DND-41 (cell line): ENCODE measurements at regions not wholly inside any gene's neighbourhood (a gene's known extent, or its start where the extent isn't known, plus 50 kb on each side); places are given as distances from the start of the nearest gene placed in this dataset.

ENCODE experiments used
- ATAC-seq: fragments of 200-7000 bp; cut with Tn5 transposase; 3 replicates; pipeline ENCODE4 v1.9.1; 2021; ENCODE audit warnings: low read depth; ENCODE audit not compliant: insufficient read depth
- DNase-seq: peaks from one replicate; pipeline ENCODE4 v3.0.0-alpha.2; 2020
- H2AFZ ChIP-seq: 2 replicates; pipeline ENCODE4 v1.6.0; 2012; ENCODE audit warnings: low read depth, low read length
- H3K27ac ChIP-seq: 2 replicates; pipeline ENCODE4 v1.5.1; 2012; ENCODE audit warnings: low read length, inconsistent platforms
- H3K27me3 ChIP-seq: fragments of 200-600 bp; sonication (generic); 2 replicates; pipeline ENCODE4 v1.6.0; 2012; ENCODE audit warnings: low read length, mild to moderate bottlenecking, inconsistent platforms; ENCODE audit not compliant: insufficient read depth, poor library complexity
- H3K36me3 ChIP-seq: 2 replicates; pipeline ENCODE4 v1.5.1; 2012; ENCODE audit warnings: low read length, inconsistent platforms; ENCODE audit not compliant: insufficient read depth
- H3K4me1 ChIP-seq: 2 replicates; pipeline ENCODE4 v1.5.1; 2012; ENCODE audit warnings: mild to moderate bottlenecking, low read length; ENCODE audit not compliant: insufficient read depth
- H3K4me2 ChIP-seq: 2 replicates; pipeline ENCODE4 v1.6.0; 2012; ENCODE audit warnings: mild to moderate bottlenecking, moderate library complexity, low read length, inconsistent platforms; ENCODE audit not compliant: insufficient read depth
- H3K4me3 ChIP-seq, 2 experiments: fragments of 200-600 bp in 1 of 2; shearing (Covaris generic) in 1 of 2; 2 replicates each; pipeline ENCODE4 v1.5.1; 2012 to 2016; ENCODE audit warnings: inconsistent platforms in 2 of 2, low read length in 2 of 2, mild to moderate bottlenecking in 2 of 2, low read depth in 1 of 2, moderate library complexity in 1 of 2
- H3K79me2 ChIP-seq: 2 replicates; pipeline ENCODE4 v1.6.0; 2012; ENCODE audit warnings: low read length, inconsistent platforms; ENCODE audit not compliant: insufficient read depth
- H3K9ac ChIP-seq: 2 replicates; pipeline ENCODE4 v1.6.0; 2012; ENCODE audit warnings: low read depth, mild to moderate bottlenecking, inconsistent platforms, low read length, moderate library complexity
- H3K9me3 ChIP-seq: 2 replicates; pipeline ENCODE4 v1.5.1; 2012; ENCODE audit warnings: low read length, moderate library complexity, mild to moderate bottlenecking, inconsistent platforms; ENCODE audit not compliant: insufficient read depth, severe bottlenecking
- H4K20me1 ChIP-seq: 2 replicates; pipeline ENCODE4 v1.6.0; 2012; ENCODE audit warnings: low read length; ENCODE audit not compliant: insufficient read depth
- CTCF ChIP-seq: IDR thresholded peaks from 2 replicates; pipeline ENCODE4 v1.5.1; 2012; ENCODE audit warnings: borderline replicate concordance, low read length, moderate library complexity, mild to moderate bottlenecking; ENCODE audit not compliant: poor library complexity, severe bottlenecking; ENCODE audit errors: extremely low read depth
- EZH2 ChIP-seq: IDR thresholded peaks from 3 replicates; pipeline ENCODE4 v1.6.1; 2012; ENCODE audit warnings: borderline replicate concordance, low read depth, mild to moderate bottlenecking, moderate library complexity, low read length, inconsistent platforms; ENCODE audit not compliant: severe bottlenecking

DNA sequence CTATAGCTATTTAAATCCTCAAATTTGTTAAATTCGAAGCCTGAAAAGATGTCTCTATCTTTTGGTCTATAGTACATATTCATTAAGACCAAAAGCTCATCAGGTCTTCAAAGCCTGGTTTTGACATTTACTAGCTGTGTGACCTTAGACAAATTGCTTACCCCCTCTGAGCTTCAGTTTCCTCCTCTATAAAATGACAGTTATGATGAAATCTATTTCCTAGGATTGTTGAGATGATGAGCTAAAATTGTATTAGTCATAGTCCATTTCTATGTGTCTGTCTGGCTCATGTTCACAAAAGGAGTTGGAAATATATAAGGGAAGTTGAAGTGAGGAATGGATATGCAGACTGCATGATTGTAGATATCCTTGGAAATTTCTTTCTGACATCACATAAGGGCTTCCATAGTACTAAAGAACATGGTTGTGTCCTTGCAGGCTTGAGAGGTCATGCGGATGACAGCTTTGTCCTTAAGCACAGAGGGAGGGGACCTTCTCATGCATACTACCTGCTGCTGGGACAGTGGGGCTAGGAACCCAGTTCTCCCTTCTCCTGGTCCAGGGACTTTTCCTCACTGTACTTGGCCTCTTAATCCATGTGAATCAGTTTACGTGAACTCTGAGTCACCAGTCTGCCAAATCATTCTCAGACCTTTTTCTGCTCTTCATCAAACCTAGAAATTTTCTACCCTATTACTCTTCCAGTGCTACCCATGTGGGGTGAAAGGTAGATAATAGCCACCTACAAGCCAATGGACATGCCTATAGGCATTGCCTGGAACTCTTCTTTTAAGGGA lies 487.5 kb upstream of the SALL1 start:
- Histone ChIP-seq H3K79me2 (no peaks in the 10 kb centered on the region), H2AFZ (no peak overlapping the region), H3K36me3 (no peaks in the 10 kb centered on the region), H3K4me1 (no peaks in the 10 kb centered on the region), H3K27ac (no peak overlapping the region), H3K27me3 (no peaks in the 10 kb centered on the region), H3K9ac (no peak overlapping the region), H3K9me3 (no peaks in the 10 kb centered on the region), H3K4me3 (no peak overlapping the region), H3K4me2 (no peak overlapping the region), H4K20me1 (no peaks in the 10 kb centered on the region)
- ATAC-seq (no peak), DNase-seq (no peak)
- no peak for TF ChIP-seq EZH2
- no peak for TF ChIP-seq CTCF

DNA sequence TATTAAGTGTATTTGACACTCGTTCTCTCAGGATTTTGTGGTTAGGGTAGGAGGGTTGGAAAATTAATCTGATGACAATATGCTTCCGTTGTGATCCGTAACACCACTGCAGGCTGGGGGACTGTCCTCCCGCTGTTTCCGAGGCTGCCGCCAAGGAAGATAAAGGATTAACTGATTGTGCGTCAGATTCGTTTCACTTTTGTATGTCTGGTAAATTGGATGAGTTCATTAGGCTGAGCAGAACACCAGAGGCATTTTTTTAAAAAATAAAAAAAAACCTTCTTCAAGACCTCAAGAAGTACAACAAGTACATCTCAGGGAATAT lies 486.7 kb upstream of the SALL1 start:
- Histone ChIP-seq H3K36me3 (no peaks in the 10 kb centered on the region), H3K4me2 (no peak overlapping the region), H3K9me3 (no peaks in the 10 kb centered on the region), H3K4me1 (no peaks in the 10 kb centered on the region), H3K9ac (no peak overlapping the region), H3K27ac (no peak overlapping the region), H4K20me1 (no peaks in the 10 kb centered on the region), H3K79me2 (no peaks in the 10 kb centered on the region), H3K4me3 (no peak overlapping the region), H3K27me3 (no peaks in the 10 kb centered on the region), H2AFZ (no peak overlapping the region)
- DNase-seq (no peak), ATAC-seq (no peak)
- TF ChIP-seq CTCF (no peak), EZH2 (no peak)

DNA sequence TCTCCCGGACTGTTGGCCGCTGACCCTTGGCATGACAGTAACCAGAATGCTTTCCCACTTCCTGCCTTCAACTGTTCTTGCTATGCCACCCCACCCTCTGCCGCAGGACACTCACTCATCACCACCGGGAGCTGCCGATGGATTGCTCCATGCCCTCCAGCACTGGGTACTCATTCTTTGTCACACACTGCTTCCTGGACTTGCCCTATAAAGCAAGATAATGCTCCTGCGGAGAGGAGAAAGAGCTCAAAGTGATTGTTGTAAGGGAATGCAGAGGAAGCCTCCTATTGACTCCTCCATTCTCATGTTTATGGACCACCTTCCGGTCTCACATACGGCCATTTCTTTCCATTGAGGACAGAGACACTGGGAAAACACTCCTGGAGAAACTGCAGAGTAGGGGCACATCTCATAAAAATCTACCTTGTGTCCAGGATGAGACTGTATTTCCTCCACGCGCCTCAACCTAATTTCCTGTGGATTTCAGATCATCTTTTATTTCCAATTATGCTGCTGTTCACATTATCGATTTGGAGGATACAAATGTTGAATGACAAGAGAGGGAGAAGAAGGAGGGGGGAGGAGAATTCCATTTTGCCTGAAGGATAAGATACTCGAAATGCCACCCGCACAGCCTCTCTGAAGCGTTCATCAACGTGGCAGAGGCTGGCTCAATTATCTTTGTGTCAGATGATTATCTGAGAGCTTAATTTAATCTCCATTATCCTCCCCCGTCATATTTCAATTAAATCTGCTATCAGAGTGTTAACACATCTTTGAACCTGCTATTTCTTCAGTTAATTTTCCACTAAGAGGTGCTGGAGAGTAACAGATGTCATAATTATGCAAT lies 486.1 kb upstream of the SALL1 start:
- no peaks in the 10 kb centered on the region for H3K79me2 ChIP-seq
- ATAC-seq (no peak), DNase-seq (no peak)
- no peaks in the 10 kb centered on the region for H3K27me3 ChIP-seq
- H3K4me1 ChIP-seq, result no peaks in the 10 kb centered on the region
- H3K27ac ChIP-seq, result no peak overlapping the region
- H3K36me3 ChIP-seq, result no peaks in the 10 kb centered on the region
- no peaks in the 10 kb centered on the region for H3K9me3 ChIP-seq
- no peaks in the 10 kb centered on the region for H4K20me1 ChIP-seq
- H2AFZ ChIP-seq, result no peak overlapping the region
- H3K4me3 ChIP-seq, result no peak overlapping the region
- no peak overlapping the region for H3K4me2 ChIP-seq
- no peak overlapping the region for H3K9ac ChIP-seq
- TF ChIP-seq CTCF (no peak), EZH2 (no peak)
